Frontal cortex (tissue), 3 donors: ENCODE measurements at regions not wholly inside any gene's neighbourhood (a gene's known extent, or its start where the extent isn't known, plus 50 kb on each side); places are given as distances from the start of the nearest gene placed in this dataset.

Experiments
- DNase-seq, 2 donors: peaks; one replicate each; pipeline ENCODE4 v3.0.0; 2012; ENCODE audit warnings: low spot score in 2 of 2
- FAIRE-seq: peaks from 2 replicates; lab custom pipeline; 2012; peaks lifted over from hg19 to GRCh38; lab: Jason Lieb, UNC
- donor health status: control.
- donor health status: control.
- donor health status: control.

- DNase-seq (no peak), FAIRE-seq (no peak)
Measured at GRCh38 chr2:37779139-37779538, 107.7 kb upstream of the CDC42EP3 start.

GRCh38 chr2:37779611-37780386, 108.4 kb upstream of the CDC42EP3 start:
- FAIRE-seq = no peak

GRCh38 chr2:37780387-37780676, 108.9 kb upstream of the CDC42EP3 start:
- no peak for FAIRE-seq

More at GRCh38 chr2:37779611-37780386, 108.4 kb upstream of the CDC42EP3 start:
- DNase-seq = no peak

DNA sequence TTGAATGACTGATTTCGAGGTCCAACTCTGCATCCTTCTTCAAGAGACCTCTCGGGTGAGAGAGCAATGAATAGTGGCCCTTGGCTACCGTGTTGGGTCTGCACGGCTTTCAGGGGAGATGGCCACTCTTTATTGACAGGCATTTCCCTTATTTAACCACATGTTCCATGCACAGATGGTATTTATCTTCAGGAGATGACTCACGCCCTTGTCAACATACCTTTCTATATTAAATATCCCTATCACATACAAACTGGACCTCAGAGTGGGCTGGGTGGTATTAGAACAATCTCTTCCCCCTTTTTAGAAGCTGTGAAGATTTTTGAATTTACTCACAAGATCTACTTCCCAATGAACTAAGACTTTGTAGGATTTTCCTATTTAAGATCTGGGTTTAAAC, 109.6 kb upstream of the CDC42EP3 start:
- no peak for DNase-seq
- no peak for FAIRE-seq

More at GRCh38 chr2:37780387-37780676, 108.9 kb upstream of the CDC42EP3 start:
- DNase-seq = no peak

- FAIRE-seq = no peak
Measured at GRCh38 chr2:37782155-37782673, 110.8 kb upstream of the CDC42EP3 start.

DNA sequence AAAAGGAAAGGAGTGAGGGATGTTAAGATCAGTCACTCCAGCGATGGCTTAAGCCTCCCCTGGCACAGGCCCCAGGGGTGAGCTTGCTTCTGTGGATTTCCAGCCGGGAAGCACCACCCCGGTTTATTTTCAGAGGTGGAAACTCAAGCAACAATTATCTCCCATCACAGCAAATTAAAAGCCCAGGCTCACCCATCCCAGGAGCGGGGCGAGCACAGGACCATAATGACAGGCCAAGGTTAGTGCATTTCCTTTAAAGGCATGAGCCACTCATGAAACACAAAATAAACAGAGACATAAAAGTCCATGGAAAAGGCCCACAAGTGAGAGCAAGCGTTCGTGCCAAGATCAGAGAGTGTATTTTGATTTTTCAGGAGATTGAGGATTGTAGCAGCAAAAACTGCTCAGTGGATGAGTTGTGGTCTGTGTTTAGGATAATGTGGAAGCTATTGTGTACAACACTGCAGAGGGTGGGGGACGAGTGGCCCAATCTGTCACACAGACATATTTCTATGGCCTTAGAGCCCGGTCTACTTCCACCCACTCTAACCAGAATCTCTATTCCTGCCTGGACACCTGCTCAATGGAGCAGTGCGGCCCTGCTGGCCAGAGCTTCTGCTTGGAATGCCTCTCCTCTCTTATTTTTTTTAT, 111.4 kb upstream of the CDC42EP3 start:
- DNase-seq (no peak), FAIRE-seq (no peak)

More at GRCh38 chr2:37782155-37782673, 110.8 kb upstream of the CDC42EP3 start:
- no peak for DNase-seq

GRCh38 chr2:37783545-37783944, 112.1 kb upstream of the CDC42EP3 start:
- no peak for DNase-seq
- no peak for FAIRE-seq

DNA sequence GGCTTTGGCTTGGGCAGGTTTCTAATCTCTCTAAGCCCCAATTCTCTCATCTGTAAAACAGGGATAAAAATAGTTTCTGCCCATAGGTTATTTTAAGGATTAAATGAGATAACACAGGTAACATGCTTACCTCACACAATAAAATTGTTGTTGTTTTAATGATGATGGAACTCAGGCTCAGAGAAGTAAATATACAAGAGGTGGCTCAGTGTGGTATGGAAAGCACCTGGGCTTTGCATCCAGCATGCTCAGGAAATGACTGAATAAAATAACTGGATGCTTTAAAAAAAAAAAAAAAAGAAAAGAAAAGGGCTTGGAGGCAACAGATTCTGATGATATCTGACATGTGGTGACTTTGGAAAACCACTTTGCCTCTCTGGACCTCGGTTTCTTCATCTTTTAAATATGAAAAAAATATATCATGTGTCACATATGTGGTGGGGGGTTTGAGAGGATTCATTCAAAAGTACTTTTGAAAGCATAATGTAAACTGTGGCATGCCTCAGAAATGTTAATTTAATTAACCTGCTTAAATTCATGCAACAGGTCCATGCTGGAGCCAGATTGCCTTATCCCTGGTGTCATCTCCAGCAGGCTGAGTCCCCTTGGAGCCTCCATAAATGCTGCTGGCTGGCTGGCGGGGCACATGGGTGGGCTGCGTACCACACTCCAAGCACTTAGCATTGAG, 112.8 kb upstream of the CDC42EP3 start:
- FAIRE-seq (no peak), DNase-seq (no peak)

DNA sequence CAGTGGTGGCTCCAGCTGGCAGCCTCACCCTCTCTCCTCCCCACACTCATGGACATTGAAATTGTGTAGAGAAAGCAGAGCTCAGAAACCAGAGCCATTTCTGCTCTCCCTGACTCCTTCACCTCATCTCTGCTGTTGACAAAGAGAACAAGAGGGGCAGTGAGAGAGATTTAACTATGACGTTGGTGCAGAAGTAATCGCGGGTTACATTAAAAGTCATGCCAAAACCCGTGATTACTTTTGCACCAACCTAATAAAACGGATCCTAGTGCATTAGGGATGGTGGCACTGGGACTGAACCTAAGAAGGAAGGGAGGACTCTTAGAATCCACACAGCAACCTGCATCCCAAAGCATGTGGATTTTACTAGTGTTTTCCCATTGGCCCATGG, 113.3 kb upstream of the CDC42EP3 start:
- no peak for DNase-seq
- no peak for FAIRE-seq

DNA sequence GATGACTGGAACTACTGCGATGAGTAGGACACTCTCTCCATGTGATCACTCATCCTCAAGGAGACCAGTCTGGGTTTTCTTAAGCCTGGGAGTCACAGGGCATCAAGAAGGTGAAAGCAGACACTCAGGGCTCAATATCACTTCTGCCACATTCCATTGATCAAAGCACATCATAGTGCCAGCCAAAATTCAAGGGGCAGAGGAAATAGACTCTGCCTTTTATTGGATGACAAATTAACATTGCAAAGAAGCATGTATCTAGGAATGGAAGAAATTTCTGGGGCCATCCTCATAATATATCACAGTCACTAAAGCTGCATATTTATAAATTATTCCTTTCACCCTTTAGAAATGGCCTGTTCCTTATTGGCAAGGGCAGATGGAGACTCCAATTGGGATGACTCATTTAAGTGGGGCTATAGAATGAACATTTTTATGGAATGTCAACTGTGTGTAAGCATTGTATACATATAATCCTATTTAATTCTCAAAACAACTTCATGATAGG, 114.8 kb upstream of the CDC42EP3 start:
- FAIRE-seq (no peak), DNase-seq (no peak)

GRCh38 chr2:37786854-37787253, 115.4 kb upstream of the CDC42EP3 start:
- DNase-seq (no peak), FAIRE-seq (no peak)

DNA sequence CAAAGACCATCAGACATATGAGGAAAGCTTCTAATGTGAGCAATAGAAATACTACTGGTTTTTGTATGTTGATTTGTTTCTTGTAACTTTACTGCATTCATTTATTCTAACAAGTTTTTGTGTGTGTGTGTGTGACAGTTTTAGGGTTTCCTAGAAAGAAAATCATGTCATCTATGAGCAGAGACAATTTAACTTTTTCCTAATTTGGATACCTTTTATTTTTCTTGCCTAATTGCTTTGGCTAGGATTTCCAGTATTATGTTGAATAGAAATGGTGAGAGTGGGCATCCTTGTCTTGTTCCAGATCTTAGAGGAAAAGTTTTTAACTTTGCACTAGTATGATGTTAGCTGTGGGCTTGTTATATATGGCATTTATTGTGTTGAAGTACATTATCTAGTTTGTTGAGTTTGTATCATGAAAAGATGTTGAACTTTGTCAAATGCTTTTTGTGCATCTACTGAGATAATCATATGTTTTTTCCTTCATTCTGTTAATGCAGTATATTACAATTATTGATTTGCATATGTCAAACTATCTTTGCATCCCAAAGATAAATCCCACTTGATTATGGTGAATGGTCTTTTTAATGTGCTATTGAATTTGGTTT, 117.3 kb upstream of the CDC42EP3 start:
- FAIRE-seq = no peak
- DNase-seq = no peak

- DNase-seq = no peak
- no peak for FAIRE-seq
Measured at GRCh38 chr2:37790019-37790418, 118.6 kb upstream of the CDC42EP3 start.

DNA sequence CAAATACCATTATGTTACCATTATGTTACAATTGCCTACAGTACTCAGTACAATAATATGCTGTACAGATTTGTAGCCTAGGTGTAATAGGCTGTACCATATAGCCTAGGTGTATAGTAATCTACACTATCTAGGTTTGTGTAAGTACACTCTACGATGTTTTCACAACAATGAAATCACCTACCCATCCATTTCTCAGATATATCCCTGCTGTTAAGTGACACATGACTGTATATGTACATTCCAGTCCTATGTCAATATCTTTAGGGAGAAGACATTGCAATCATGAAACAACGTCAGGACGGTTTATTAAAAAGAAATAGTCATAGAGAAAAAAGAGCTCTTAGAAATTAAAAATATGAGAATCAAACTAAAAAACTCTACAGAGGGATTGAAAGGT, 119.0 kb upstream of the CDC42EP3 start:
- DNase-seq = no peak
- FAIRE-seq = no peak

GRCh38 chr2:37792366-37792765, 120.9 kb upstream of the CDC42EP3 start:
- no peak for FAIRE-seq
- DNase-seq = no peak

DNA sequence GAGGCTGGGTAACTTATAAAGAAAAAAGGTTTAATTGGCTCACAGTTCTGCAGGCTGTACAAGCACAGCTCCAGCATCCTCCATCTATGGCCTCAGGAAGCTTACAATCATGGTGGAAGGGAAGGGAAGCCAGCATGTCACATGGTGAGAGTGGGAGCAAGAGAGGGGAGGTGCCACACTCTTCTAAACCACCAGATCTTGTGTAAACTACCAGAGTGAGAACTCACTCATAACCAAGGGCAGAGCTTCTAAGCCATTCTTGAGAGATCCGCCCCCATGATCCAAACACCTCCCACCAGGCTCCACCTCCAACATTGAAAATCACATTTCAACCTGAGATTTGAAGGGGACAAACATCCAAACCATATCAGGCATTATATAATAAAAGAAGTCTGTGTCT, 121.6 kb upstream of the CDC42EP3 start:
- no peak for FAIRE-seq
- no peak for DNase-seq

DNA sequence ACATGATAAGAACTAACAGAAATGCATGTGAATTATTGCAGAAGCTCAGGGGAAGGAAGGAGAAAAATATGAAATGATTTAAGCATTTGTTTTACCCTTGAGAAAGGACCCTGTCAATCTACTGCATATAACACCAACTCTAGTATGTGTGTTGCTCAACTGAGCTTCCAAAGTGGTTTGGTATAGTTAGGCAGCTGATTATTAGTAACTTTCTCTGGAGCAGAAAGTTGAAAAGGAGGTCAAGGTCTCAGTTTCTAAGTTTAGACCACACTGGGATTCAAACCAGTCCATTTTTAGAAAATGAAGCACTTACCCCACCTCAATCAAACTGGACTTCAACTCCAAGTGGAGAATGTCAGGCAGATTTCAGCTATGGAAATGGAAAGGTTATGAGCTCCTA, 123.3 kb upstream of the CDC42EP3 start:
- DNase-seq (no peak), FAIRE-seq (no peak)

GRCh38 chr2:37795456-37795855, 124.0 kb upstream of the CDC42EP3 start:
- FAIRE-seq (no peak), DNase-seq (no peak)

GRCh38 chr2:37795938-37796337, 124.5 kb upstream of the CDC42EP3 start:
- FAIRE-seq (no peak), DNase-seq (no peak)

GRCh38 chr2:37796481-37796880, 125.0 kb upstream of the CDC42EP3 start:
- DNase-seq = no peak
- FAIRE-seq = no peak
